ENCODE measurements at regions not wholly inside any gene's neighbourhood (a gene's known extent, or its start where the extent isn't known, plus 50 kb on each side); places are given as distances from the start of the nearest gene placed in this dataset.

DNA sequence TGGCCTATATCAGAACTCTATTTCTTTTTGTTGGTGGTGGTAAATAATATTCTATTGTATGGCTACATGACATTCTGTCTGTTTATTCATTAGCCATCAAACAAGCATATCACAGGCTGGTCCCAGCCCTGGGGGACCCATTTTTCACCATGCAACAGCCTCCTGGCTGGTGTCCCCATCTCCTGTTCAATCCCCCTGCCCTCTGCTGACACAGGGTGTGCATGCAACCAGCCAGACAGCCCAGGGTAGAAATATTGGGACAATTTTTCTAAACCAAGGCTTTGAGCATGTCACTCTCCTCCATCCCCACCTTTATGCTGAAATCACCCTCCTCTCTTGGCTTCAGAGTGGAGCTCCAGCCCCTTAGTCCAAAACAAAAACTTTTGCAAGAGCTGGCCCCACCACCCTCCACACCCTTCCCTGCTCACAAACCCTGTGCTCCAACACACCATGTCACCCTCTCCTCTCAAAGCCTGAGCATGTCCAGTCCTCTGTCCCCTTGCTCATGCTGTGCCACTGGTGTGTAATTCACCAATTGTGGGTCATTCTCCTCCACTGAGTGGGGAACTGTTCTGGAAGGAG lies 153.0 kb upstream of the UQCRFS1 start:
- H3K9ac ChIP-seq (replicated peaks in 1 of 4; ENCODE audit: extremely low read depth in 1 of 4, low read depth in 3 of 4, low read length in 3 of 4) = no peak overlapping the region
- peak in 1 of 2 experiments; percentile 11 for DNase-seq (ENCODE audit: low read depth in 1 of 2, low spot score in 2 of 2)
- H3K56ac ChIP-seq (replicated peaks; ENCODE audit: insufficient read length, low read depth, low read length) = no peak overlapping the region
- no peaks in the 10 kb centered on the region for H3K79me1 ChIP-seq (ENCODE audit: low read depth, low read length)
- no peaks in the 10 kb centered on the region for H3K36me3 ChIP-seq (ENCODE audit: control insufficient read depth in 2 of 4, insufficient read depth in 4 of 4, low read length in 3 of 4)
- H3K4me1 ChIP-seq (replicated peaks in 1 of 4; ENCODE audit: control insufficient read depth in 3 of 4, insufficient read depth in 4 of 4, low read length in 3 of 4) = peaks cover 0 to 13% (median 5%) of the 10 kb centered on the region in 4 experiments; a peak in 5 of 7 replicates
- H3K4ac ChIP-seq (replicated peaks; ENCODE audit: insufficient read length, low read depth, low read length) = peak overlapping the region; percentile 71
- ChIA-PET CTCF (ENCODE audit: partially characterized antibody) (interaction anchor here (0.6 to 0.9 kb wide), 2 partner anchors 18 to 95 kb away, joined by 3 to 5 read pairs; no protein-coding TSS in a partner anchor), POLR2A (ENCODE audit: partially characterized antibody) (no interaction called here)
- no peak overlapping the region for H3K14ac ChIP-seq (ENCODE audit: insufficient read length)
- no peak overlapping the region for H3K4me2 ChIP-seq (ENCODE audit: insufficient read depth in 1 of 2, low read depth in 2 of 2, low read length in 2 of 2)
- H4K20me1 ChIP-seq (replicated peaks in 1 of 2; ENCODE audit: control insufficient read depth in 1 of 2, insufficient read depth in 2 of 2, low read length in 2 of 2) = no peaks in the 10 kb centered on the region
- no peak overlapping the region for H3K27ac ChIP-seq (ENCODE audit: low read depth, low read length)
- H3K27me3 ChIP-seq (replicated peaks in 1 of 4; ENCODE audit: control insufficient read depth in 3 of 4, extremely low read depth in 1 of 4, insufficient read depth in 3 of 4, low read length in 3 of 4) = no peaks in the 10 kb centered on the region; a peak in 2 of 7 replicates
- no peak overlapping the region for H2BK15ac ChIP-seq (ENCODE audit: low read length)
- no peak for TF ChIP-seq BCL11A (IDR thresholded peaks at IDR 0.05; ENCODE audit: low read depth in 2 of 2, low read length in 2 of 2)
- TF ChIP-seq, protein P1, sequence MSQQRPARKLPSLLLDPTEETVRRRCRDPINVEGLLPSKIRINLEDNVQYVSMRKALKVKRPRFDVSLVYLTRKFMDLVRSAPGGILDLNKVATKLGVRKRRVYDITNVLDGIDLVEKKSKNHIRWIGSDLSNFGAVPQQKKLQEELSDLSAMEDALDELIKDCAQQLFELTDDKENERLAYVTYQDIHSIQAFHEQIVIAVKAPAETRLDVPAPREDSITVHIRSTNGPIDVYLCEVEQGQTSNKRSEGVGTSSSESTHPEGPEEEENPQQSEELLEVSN (IDR thresholded peaks at IDR 0.05) = no peak
- TF ChIP-seq, protein P2, sequence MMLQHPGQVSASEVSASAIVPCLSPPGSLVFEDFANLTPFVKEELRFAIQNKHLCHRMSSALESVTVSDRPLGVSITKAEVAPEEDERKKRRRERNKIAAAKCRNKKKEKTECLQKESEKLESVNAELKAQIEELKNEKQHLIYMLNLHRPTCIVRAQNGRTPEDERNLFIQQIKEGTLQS (IDR thresholded peaks at IDR 0.05; ENCODE audit: insufficient read depth, low read depth, low read length) = no peak
- H2BK12ac ChIP-seq (ENCODE audit: low read depth, low read length) = no peak overlapping the region
- no peaks in the 10 kb centered on the region for H3K9me3 ChIP-seq (ENCODE audit: insufficient read depth in 2 of 2, low read depth in 1 of 2, low read length in 1 of 2)
- no peaks in the 10 kb centered on the region; the same call in 1 of the 2 replicates for H3K23me2 ChIP-seq (ENCODE audit: low read depth, low read length)
- H2BK120ac ChIP-seq (replicated peaks; ENCODE audit: low read depth, low read length) = peak overlapping the region; percentile 3
- H3K18ac ChIP-seq (ENCODE audit: extremely low read depth, low read length) = no peak overlapping the region
- no peak overlapping the region for H2AFZ ChIP-seq (ENCODE audit: low read length)
- H3K4me3 ChIP-seq (ENCODE audit: extremely low read depth in 1 of 4, insufficient read depth in 2 of 4, low read depth in 3 of 4, low read length in 4 of 4) = no peak overlapping the region
- no peak overlapping the region; the same call in none of the 2 replicates for H4K8ac ChIP-seq (ENCODE audit: extremely low read depth, insufficient read depth, low read length)
- H3K23ac ChIP-seq (ENCODE audit: insufficient read length) = no peak overlapping the region
- no peak overlapping the region for H2AK5ac ChIP-seq (ENCODE audit: low read depth, low read length)
- no peak overlapping the region for H4K91ac ChIP-seq (replicated peaks; ENCODE audit: insufficient read length, low read length)
- no peak overlapping the region for H2BK20ac ChIP-seq (ENCODE audit: low read length)
- H4K5ac ChIP-seq (ENCODE audit: insufficient read length, low read depth, low read length) = no peak overlapping the region
- no peak for FAIRE-seq
- H2BK5ac ChIP-seq (ENCODE audit: low read depth, low read length) = no peak overlapping the region
- no peaks in the 10 kb centered on the region for H3K79me2 ChIP-seq (ENCODE audit: control insufficient read depth in 1 of 2, insufficient read depth in 2 of 2, low read length in 2 of 2)
